Natural killer cell (primary cell): ENCODE measurements at regions not wholly inside any gene's neighbourhood (a gene's known extent, or its start where the extent isn't known, plus 50 kb on each side); places are given as distances from the start of the nearest gene placed in this dataset.

ENCODE experiments used
- ATAC-seq, 3 donors: fragments of 150-1000 bp in 2 of 3; fragments of 200-7000 bp in 1 of 3; cut with Tn5 transposase; 1 replicate in 1 of 3; 2 replicates in 2 of 3; pipeline ENCODE4 v1.10.0; 2021; ENCODE audit warnings: mild to moderate bottlenecking in 2 of 3, moderate library complexity in 2 of 3
- DNase-seq, 2 donors: peaks; one replicate each; pipeline versions ENCODE4 v3.0.0 to v3.0.0-alpha.2; 2013 to 2021; ENCODE audit warnings: mixed read lengths in 1 of 2
- H3K27ac ChIP-seq: one replicate; pipeline ENCODE4 v1.5.1; 2013; ENCODE audit warnings: mild to moderate bottlenecking, low read length
- H3K27me3 ChIP-seq: one replicate; pipeline ENCODE4 v1.6.1; 2013; ENCODE audit warnings: low read length; ENCODE audit not compliant: control insufficient read depth, insufficient read depth
- H3K36me3 ChIP-seq: one replicate; pipeline ENCODE4 v1.6.1; 2013; ENCODE audit warnings: low read length; ENCODE audit not compliant: control insufficient read depth, insufficient read depth
- H3K4me1 ChIP-seq: one replicate; pipeline ENCODE4 v1.6.1; 2013; ENCODE audit warnings: low read length; ENCODE audit not compliant: control insufficient read depth, insufficient read depth
- H3K4me3 ChIP-seq: one replicate; pipeline ENCODE4 v1.5.1; 2013; ENCODE audit warnings: low read length
- H3K9me3 ChIP-seq: one replicate; pipeline ENCODE4 v1.6.1; 2013; ENCODE audit warnings: low read length; ENCODE audit not compliant: control insufficient read depth, insufficient read depth
- H3K27ac Mint-ChIP-seq, 2 donors: one replicate each; pipeline ENCODE4 v1.8.0; 2022; ENCODE audit warnings: mild to moderate bottlenecking in 2 of 2, mixed read lengths in 2 of 2, moderate library complexity in 1 of 2
- H3K27me3 Mint-ChIP-seq, 2 donors: one replicate each; pipeline ENCODE4 v1.8.0; 2022; ENCODE audit warnings: low read depth in 2 of 2, mixed read lengths in 2 of 2
- H3K36me3 Mint-ChIP-seq: one replicate; pipeline ENCODE4 v1.8.0; 2022; ENCODE audit warnings: mixed read lengths
- H3K4me1 Mint-ChIP-seq, 2 donors: one replicate each; pipeline ENCODE4 v1.8.0; 2022; ENCODE audit warnings: mixed read lengths in 2 of 2
- H3K4me3 Mint-ChIP-seq: one replicate; pipeline ENCODE4 v1.8.0; 2022; ENCODE audit warnings: mild to moderate bottlenecking, moderate library complexity, mixed read lengths
- H3K9me3 Mint-ChIP-seq, 2 donors: one replicate each; pipeline ENCODE4 v1.8.0; 2022; ENCODE audit warnings: mixed read lengths in 2 of 2
- CTCF ChIP-seq: fragments of 200-600 bp; IDR thresholded peaks from one replicate; pipeline ENCODE4 v1.8.0; 2022; ENCODE audit warnings: antibody characterized with exemption
- WGBS: methylation state at CpG from one replicate; pipeline ENCODE4 v1.1.7; 2013; ENCODE audit warnings: missing lambda C conversion rate; ENCODE audit not compliant: insufficient coverage; 5-methylcytosine and 5-hydroxymethylcytosine counted together
- intact Hi-C: fragments of 100-400 bp; cut with micrococcal nuclease; formaldehyde crosslinking; loops from one replicate; pipeline ENCODE4 v1.14.2; 2022

- Histone ChIP-seq H3K4me3 (no peak overlapping the region), H3K36me3 (no peaks in the 10 kb centered on the region), H3K27me3 (no peaks in the 10 kb centered on the region), H3K4me1 (no peaks in the 10 kb centered on the region), H3K27ac (no peak overlapping the region), H3K9me3 (no peaks in the 10 kb centered on the region)
- Mint-ChIP-seq H3K4me1 (peaks cover 0 to 5% of the 10 kb centered on the region in 2 donors), H3K27me3 (peaks cover 4 to 21% of the 10 kb centered on the region in 2 donors), H3K36me3 (no peaks in the 10 kb centered on the region), H3K4me3 (no peak overlapping the region), H3K27ac (no peak overlapping the region), H3K9me3 (no peaks in the 10 kb centered on the region)
- TF ChIP-seq CTCF = no peak
- intact Hi-C loops = no loop called here
- DNase-seq = no peak
- WGBS = 63% methylated on average over 2 of the region's 2 CpGs
- no peak for ATAC-seq
Observed at GRCh38 chr6:146909886-146910285, 294.3 kb upstream of the STXBP5 start.

DNA sequence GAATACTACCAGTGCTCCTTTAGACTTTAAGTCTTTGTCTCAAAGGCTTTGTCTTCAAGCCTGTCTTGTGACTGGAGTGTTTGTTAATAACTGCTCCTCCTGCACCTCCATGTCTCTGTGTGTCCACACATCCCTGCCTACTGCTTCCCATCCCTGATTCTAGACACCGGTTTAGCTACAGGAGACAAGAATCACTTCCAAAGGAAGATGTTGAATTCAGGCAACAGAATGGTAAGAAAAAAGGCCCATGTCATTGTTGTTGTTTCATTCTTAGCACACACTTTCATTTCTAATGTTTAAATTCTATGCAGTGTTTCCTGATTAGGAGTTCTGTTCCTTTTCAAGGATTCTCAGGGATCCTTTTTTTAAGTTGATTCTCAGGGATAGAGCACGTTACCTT is 293.6 kb upstream of the STXBP5 start:
- H3K9me3 Mint-ChIP-seq = no peaks in the 10 kb centered on the region
- H3K36me3 Mint-ChIP-seq = no peaks in the 10 kb centered on the region
- no peak overlapping the region for H3K27ac ChIP-seq
- H3K4me1 Mint-ChIP-seq = peaks cover 0 to 5% of the 10 kb centered on the region in 2 donors
- intact Hi-C loops = no loop called here
- H3K27me3 Mint-ChIP-seq = peaks cover 4 to 21% of the 10 kb centered on the region in 2 donors
- 77% methylated on average over 2 of the region's 2 CpGs for WGBS
- no peaks in the 10 kb centered on the region for H3K36me3 ChIP-seq
- TF ChIP-seq CTCF = no peak
- no peak for ATAC-seq
- DNase-seq = no peak
- no peaks in the 10 kb centered on the region for H3K27me3 ChIP-seq
- H3K9me3 ChIP-seq = no peaks in the 10 kb centered on the region
- H3K4me3 Mint-ChIP-seq = no peak overlapping the region
- H3K4me1 ChIP-seq = no peaks in the 10 kb centered on the region
- no peak overlapping the region for H3K27ac Mint-ChIP-seq
- no peak overlapping the region for H3K4me3 ChIP-seq

DNA sequence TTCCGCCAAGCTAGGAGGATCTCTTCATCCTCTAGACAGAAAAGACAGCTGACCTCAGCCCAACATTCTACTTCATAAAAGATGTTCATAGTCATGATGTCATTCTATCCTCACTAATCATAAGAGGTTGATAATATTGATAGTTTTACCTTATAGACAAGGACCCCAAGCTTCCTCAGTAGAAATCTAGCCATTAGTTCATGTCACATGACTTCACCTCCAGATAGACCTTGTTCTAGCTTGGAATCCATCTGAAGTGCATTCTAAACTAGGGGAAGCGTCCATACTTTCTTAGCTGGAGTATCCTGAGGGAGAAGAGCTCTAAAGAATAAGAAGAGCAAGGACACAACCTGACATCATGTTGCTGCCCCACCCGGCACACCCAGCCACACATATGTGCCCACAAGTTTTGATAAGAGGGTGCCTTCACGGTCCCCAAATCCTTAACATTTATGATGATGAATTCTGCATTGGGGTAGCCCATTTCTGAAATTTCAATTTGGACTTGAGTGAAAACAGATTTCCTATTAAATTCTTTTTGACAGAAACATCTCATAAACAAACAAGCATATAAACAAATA is 292.5 kb upstream of the STXBP5 start:
- Histone ChIP-seq H3K27me3 (no peaks in the 10 kb centered on the region), H3K9me3 (no peaks in the 10 kb centered on the region), H3K27ac (no peak overlapping the region), H3K4me3 (no peak overlapping the region), H3K4me1 (no peaks in the 10 kb centered on the region), H3K36me3 (no peaks in the 10 kb centered on the region)
- intact Hi-C loops = no loop called here
- H3K4me1 Mint-ChIP-seq = peaks cover 0 to 5% of the 10 kb centered on the region in 2 donors
- H3K27me3 Mint-ChIP-seq = peaks cover 4 to 21% of the 10 kb centered on the region in 2 donors
- no peak for DNase-seq
- no peak for ATAC-seq
- TF ChIP-seq CTCF = no peak
- H3K4me3 Mint-ChIP-seq = no peak overlapping the region
- H3K36me3 Mint-ChIP-seq = no peaks in the 10 kb centered on the region
- H3K27ac Mint-ChIP-seq = no peak overlapping the region
- H3K9me3 Mint-ChIP-seq = no peaks in the 10 kb centered on the region
- 86% methylated on average over 3 of the region's 4 CpGs for WGBS
